NOMO-1 treated with DMSO at 0.1 percent for 48 hours (cell line): ENCODE measurements at regions not wholly inside any gene's neighbourhood (a gene's known extent, or its start where the extent isn't known, plus 50 kb on each side); places are given as distances from the start of the nearest gene placed in this dataset.
A peak's percentile ranks its signal among the peaks of the same experiment; 100 is the strongest.

Experiments used
- DNase-seq: peaks from one replicate; lab custom pipeline; 2025; ENCODE audit not compliant: unreplicated experiment; lab: John Stamatoyannopoulos, UW

DNA sequence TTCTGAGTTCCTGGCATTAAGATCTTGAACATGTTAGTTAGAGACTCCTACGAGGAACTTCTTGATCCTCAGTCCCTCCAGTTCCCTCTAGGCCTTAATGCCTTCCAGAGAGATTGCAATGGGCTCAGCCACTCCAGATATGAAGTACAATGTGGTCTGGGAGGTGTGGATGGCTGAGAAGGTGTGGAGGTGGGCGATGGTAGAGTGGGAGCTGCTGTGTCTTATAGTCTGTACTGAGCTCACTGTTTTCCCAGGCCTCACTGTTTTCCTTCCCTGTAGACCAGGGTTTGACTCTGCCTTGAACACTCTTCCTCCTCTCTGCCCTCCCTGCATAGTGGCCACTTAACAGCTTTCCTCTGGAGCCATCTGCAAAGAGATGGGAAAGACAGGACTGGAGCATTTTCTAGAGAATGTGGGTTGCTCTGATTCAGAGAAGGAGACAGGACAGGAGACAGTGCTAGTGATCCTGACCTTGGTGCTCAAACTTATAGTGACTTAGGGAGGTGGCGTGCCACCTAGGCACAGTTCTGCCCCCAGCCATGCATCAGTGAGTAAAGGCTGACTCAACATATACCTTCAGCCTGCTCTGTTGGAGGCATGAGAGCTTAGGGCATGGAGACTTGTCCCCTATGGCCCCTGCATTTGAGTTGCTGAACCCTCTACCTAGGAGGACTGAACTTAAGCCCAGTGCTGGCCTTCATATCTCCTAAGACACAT is 129.7 kb downstream of the TDRD15 start:
- DNase-seq: no peak

DNA sequence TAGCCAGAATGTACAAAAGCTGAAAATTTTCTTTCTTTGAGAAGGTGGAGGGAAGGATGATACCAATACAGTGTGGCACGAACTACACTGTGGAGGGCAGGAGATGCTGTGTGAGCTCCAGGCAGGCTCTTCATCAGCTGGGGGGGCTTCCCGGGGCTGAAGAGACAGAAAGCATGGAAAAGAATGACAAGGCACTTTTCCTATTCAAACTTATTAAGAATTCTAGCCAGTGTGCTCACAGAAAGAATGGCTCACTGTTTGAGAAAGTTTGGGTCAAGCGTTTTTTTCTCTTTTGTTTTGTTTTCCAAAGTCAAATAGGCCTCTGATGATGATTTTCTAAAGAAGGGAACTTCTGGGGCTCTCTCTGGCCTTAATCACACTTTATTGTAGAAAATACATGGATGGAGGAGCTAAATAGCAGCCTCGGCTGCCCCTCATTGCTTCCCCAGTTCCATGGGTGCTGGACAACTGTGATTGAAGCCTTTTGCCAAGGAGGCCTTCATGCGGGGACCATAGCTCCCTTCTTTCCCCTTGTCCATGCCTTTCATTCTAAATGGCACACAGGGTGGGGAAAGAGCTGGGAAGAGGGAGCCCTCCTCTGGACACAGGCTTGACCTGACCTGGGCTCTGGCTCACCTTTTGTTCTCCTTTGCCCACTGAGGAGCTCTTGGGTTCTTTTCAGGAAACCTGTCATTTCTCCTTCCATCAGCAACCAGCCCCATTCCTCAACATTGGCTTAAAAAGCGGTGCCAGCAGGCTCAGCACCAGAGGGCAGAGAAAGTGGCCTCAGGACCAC is 130.6 kb downstream of the TDRD15 start:
- no peak for DNase-seq

DNA sequence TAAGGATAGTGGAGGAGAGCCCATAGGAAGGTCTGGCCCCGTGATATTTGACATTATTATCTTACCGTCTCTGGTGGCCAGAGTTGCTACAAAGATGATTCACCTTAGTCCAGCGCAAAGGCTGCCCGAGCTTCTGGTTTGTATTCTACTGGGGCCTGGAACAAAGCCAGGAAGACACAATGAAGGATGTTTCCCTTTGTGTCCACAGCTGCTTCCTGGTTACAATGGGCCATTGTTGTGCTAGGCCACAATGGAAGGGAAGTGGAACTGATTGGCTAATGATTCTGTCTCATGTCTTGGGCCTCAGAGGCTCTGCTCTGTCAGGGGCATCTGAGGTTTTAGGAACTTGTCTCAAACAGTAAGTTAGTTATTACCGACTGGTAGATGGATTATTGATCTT is 132.2 kb downstream of the TDRD15 start:
- DNase-seq: peak; percentile 98

DNA sequence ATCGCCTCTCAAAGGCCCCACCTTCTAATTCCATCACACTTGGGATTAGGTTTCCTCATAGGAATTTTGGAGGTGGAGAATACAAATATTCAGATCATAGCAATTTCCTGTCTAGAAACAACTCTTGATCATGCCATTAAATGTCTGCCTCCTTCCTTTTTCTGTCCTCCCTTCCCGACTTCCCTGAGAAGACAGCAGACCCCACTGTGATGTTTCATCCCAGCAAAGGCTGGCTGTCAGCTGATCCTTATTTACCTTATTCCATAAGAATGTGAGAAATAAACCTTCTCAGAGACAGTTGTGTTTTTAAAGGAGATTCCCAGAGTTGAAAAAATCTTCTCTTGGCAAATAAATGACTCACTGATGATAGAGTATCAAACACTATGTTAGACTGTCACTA is 133.9 kb downstream of the TDRD15 start:
- DNase-seq: no peak

DNA sequence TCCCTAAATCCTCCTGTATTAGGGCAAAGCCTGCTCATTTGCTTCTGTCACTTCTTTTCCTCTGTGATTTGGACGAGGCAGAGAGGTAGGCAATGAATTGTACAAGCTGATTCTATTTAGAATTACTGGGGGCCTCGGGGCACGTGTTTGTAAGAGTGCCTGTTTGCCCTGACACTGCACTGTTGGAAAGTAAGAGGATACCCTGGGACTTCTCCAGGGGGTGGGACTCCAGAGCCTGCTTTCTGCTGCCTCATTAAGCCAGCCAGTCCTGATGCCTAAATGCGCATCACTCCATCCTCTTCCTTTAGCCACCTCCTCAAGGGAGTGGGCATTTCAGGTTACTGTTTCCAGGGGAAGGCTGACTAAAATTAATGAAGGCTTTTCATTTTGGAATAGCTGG is 134.3 kb downstream of the TDRD15 start:
- no peak for DNase-seq

DNA sequence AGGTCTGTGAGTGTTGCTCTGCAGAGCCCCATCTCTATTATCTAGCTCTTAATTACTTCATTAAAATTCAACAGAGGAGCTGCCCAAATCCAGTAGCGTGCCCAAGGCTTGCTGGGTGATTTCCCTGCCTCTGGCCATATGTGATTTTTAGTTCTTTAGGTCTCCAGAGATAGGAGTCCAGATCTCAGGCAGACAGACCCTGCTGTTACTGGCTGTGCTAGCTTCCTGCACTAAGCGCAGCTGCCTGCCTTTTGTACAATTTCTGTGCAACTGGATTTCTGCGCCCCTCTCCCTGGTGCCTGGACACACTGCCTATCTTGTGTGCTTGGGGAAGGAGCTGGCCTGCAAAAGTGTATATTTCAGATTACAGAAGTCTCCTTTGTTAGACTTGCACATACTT is 136.5 kb downstream of the TDRD15 start:
- no peak for DNase-seq

DNA sequence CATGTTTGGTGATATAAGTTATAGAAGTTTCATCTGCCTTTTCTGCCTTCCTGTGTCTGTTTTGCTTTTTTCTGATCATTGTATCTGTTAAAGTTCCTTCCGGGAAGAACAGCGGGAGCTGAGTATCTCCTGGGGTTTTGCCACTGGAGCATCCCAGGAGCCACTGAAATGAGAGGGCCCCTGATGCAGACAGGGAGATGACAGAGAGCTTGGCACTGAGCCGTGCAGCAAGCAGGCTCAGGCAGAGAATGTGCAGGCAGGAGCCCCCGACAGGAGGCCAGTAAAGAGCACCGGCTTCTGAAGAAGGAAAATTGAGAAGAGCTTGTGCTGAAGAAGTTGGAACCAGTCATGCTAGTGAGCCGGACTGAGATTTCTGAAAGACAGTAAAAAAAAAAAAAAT is 137.8 kb downstream of the TDRD15 start:
- DNase-seq: no peak

DNA sequence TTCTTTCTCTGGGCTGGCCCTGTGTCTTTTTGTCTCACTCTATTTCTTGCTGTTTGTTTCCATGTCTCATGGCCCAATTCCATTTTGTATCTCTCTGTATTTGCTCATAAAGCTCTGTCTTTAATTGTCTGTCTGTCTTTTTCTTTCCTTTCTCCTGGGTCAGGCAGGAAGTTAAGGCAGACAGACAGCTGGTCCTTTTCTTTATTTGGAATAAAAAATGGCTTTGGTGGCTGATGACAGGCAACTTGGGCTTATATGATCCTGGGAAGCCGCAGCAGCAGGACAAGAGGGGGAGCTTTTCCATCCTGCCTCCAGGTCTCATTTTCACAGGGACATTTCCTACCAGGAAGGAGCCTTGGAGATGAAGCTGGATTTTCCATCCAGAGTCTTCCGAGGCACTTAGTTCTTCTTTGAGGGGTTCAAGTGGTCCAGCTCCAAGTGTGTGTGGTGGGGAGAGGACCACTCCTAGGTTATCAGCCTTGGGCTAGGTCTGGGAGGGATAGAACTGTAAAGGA is 138.7 kb downstream of the TDRD15 start:
- no peak for DNase-seq

DNA sequence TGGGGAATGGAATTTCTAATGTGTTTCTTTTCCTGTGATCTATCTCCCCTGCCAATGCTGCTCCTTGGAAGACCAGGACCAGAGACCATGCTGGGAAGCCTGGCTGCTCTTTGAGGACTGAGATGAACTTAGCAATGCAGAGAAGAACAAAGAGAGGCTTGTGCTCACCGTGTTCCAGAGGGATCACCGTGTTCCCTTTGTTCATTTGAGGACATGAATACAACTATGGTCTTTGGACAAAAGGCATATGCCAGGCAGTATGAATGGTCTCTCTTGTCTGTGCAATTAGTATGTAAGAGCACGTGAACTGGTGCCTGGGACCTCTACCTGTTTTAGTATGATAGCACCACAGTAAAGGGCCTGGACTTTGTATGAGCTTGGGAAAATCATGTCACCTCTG is 139.9 kb downstream of the TDRD15 start:
- DNase-seq: no peak

DNA sequence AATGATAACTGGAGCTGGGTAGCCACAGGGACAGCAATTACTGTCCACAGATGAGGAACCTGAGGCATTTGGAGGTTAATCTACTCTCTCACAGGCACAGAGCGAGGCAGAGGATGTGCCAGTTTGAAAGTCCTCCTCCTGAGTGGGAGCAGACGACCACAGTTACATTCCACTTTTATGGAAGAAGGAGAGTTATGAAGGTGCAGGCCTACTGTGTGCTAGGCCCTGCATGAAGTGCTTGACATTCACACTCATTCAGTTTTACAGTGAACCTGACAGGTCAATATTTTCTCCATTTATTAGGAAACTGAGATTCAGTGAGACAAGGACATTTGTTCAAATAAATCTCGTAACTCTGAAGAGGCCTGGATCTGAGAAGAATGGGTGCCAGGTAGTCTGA is 142.0 kb downstream of the TDRD15 start:
- DNase-seq: no peak

DNA sequence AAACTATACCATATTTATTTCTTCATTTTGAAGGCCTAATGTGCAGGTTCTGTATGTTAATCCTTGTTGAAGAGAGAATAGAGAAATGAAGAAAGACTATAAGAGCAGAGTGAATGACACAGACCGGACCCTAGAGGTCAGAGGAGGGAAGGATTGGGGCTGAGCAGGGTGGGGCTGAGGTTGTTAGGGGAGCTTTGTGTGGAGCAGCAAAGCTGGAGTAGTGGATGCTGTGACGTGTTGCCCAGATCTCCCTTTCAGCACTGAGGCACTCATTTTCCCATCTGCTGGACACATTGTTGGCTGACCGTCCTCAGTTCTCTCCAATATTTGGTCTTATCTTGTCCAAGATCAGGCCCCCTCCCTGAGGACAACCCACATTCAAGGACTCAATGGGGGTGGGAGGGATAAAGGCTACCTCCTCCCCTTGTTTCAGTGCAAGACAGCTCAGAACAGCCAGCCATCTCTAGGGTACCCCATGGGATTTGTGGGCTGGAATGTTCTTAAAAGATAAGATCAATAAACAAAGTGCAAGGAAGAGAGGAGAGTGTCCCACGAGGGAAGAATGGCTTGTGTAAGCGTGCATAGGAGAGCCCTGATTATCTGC is 143.6 kb downstream of the TDRD15 start:
- DNase-seq: no peak

DNA sequence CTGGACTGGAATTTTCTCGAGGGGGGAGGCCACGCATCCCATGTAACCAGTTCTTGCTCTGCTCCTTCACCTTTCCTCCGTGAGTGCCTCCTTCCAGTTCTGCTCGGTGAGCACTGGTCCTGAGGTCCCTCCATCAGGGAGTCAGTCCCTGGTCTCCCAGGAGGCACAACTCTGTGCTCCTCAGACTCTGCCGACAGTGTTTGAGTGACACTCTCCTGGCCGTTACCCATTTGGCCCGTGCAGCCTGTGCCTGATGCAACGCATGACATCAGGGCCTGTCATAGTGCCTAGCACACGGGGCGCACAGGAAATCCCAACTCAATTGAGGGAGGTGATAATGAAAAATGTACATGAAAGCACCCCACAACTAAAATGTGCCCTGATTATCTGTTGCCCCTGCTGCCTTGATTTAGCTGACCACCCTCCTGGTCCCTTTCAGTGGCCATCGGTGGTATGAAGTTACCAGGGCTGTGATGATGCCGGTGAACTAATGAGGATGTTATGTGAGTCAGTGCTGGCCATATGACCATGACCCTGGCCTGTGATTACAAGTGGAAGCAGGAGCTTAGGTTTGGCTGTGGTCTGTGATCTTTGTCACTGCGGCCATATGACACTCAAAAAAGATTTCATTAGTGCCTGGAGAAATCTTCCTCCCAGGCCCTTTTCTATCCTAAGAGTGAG is 144.6 kb downstream of the TDRD15 start:
- DNase-seq: no peak

DNA sequence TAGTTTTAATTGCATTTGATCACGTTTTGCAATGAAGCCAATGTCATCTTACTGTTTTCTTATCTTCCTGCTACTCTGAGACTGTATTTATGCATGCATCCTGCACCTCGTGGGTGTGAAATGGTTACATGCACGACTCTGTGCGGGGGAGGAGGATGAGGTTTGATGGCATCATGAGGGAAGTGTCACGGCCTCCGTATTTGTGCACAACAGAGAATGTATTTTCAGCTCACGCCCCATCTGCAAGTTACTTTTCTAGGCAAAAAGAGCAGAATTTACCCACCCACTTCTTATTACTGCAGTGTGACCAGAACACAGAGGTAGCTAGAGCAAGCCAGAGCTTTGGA is 145.1 kb downstream of the TDRD15 start:
- no peak for DNase-seq

DNA sequence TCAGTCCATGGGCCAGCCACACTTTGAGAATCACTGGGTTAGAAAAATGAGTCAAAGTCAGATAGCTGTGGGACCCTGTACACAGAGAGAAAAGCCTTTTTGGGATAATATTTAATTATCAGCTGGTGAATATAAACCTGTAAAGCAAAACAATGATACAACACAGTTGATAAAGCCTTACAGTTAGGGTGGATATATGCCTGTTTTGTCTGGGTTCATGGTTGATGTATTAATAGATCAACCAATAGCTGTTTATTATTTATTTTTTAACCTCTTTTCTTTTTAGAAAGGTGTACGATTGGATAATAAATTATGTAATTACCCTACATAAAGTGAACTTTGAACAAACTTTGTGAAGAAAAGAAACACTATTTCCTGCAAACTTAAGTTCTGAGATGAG is 145.6 kb downstream of the TDRD15 start:
- no peak for DNase-seq

DNA sequence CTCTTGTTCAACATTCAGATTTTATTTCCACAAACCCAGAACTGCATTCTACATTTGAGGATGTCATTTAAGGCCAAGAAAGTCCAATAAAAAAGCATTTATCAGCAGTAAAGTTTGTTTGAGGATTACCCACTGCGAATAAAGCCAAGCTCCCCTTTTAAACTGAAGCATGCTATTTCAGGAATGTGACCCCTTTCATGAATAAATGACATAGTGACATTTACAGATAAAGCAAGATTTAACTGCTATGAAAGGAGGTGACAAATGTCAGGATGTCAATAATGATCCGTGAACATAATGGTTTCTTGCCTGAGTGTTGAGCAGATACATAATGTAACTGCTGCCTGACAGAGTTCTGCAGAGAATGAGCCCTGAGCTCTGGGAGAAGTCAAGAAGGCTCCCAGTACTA is 146.3 kb downstream of the TDRD15 start:
- DNase-seq: no peak

DNA sequence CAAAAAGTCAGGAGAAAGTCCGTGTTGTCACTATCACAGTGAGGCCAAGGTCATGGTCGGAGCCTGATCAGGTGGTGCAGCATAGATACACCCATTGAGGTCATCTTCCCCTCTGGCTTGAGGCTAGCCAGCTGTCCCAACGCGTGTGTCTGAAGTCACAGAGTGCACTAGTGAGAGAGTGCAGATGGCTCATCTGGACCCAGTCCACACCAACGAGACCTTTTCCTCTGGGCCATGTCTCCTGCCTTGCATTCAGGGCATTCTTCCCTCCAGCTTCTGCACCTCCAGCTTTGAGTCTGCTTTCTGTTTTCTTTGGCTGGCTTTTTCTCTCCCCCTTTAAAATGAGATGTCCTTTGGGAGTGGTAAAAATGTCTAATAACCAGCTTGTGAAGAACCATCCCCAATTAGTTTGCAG is 146.9 kb downstream of the TDRD15 start:
- no peak for DNase-seq

DNA sequence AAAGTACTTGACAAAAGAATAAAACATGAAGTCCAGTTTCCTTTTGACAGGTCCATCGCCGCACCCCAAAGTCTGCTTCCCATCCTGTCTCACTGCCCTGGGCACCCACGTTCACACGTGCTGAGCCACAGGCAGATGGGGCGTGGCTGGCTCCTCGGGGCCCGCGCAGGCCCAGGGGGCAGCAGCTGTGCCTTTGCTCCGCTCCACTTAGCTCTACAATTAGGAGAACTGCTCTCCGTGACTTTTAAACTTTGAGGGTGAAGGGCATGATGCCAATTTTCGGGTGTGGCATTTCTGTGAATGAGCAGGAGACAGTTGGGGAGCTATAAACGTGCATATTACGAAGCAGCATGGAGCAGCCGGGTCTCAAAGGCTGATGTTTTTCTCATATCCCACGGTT is 152.4 kb downstream of the TDRD15 start:
- DNase-seq: no peak

DNA sequence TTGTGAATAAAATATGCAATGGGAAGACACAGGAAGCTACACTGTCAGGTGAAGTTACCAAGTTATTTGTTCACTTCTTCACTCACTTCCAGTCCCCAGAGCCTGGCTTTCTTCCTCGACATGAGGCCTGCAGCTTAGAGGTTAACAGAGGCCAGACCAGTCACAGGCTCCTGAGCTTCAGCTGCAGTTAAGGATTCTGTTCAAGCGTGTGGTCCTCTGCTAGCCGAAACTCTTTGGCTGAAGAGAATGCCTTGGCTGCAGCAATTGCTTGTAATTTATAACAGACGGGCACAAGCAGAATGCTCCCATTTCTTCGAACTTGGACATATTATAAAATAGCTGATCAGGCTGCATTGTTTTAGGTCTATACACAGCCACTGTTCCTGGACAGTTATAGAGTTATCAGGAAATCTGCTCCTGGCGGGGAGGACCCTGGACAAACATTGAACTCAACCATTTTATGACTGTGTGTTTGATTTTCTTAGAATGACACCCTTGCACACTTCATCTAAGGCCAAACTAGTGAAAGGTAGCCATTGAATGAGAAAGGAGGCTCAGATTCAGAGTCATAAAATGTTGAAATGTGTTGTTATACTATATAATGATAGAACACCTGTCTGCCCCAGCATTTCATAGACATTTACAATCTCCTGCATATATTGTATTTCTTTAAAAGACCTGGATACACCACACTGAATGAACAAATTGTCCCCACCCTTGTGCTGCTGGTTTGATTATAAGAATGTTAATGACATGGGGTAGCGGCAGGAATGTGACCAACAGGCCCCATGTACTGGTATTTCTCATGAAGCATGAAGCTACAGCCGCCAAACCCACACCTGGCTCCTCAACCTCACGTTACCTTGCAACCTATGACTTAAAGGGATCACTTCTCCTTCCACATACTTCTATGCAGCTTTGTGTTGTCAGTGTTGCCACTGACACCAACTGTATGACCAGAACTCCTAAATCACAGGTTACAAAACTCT is 153.6 kb downstream of the TDRD15 start:
- DNase-seq: no peak

DNA sequence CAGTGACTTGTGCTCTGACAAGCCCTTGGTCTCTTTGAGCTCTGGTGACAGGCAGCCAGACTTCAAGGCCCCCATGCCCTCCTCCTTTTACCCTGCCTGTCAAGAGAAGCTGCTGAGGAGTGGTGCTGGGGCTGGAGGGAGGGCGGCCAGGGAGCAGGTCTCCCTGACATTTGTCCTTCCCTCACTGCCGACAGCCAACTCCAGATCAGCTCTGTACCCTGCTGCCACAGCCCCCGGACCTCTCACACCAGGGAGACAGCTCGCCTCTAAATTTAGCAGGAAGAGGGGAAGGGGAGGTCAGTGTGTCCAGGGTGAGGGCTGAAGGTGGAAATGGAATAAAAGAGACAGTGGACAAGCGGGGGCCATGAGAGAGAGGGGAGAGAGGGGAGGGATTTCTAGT is 155.8 kb downstream of the TDRD15 start:
- no peak for DNase-seq

DNA sequence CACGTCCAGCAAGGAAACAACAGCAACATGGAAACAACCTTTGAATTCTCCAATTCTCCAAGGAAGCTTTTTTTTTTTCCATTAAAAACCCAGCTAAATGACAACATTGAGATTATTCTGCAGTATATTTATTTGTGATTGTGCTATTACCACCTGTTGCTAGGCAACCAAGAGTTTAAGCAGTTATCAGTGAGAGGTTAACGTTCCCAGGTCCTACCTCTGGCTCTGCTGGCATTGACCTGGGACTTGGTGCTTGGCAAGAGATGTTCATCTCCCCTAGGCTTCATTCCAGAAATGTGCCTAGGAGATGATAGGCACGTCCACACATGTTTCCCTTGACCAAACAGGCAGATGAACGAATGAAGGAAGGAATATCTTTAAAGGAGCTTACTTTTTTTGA is 157.0 kb downstream of the TDRD15 start:
- no peak for DNase-seq
